ENCODE measurements at regions not wholly inside any gene's neighbourhood (a gene's known extent, or its start where the extent isn't known, plus 50 kb on each side); places are given as distances from the start of the nearest gene placed in this dataset.

- TF ChIP-seq ZNF555 (tag by site-specific recombination; conservative IDR thresholded peaks at IDR 0.05) (no peak), ZFP69B (tag by site-specific recombination; IDR thresholded peaks at IDR 0.05) (no peak), ZNF133 (tag by site-specific recombination; IDR thresholded peaks at IDR 0.05) (no peak), ZNF544 (tag by site-specific recombination; IDR thresholded peaks at IDR 0.05) (no peak), ZNF140 (tag by site-specific recombination; IDR thresholded peaks at IDR 0.05) (no peak)
- no peaks in the 10 kb centered on the region for H3K36me3 ChIP-seq (ENCODE audit: control insufficient read depth in 2 of 2, insufficient read depth in 1 of 2, low read length in 2 of 2)
- H3K4me1 ChIP-seq (ENCODE audit: control insufficient read depth, insufficient read depth, low read length): no peaks in the 10 kb centered on the region
- POLR2A ChIA-PET: no interaction called here
- no peak overlapping the region for H3K4me3 ChIP-seq (ENCODE audit: low read depth, low read length)
- CTCF ChIA-PET: interaction anchor here (0.6 to 1.1 kb wide), 2 partner anchors 628 to 857 kb away, joined by 4 to 5 read pairs; no protein-coding TSS in a partner anchor
- no peak overlapping the region for H3K27ac ChIP-seq (ENCODE audit: extremely low read depth, low read depth, low read length)
- H3K9me3 ChIP-seq (ENCODE audit: control insufficient read depth, insufficient read depth, low read depth, low read length): no peaks in the 10 kb centered on the region
Measured at GRCh38 chr13:39920613-39921012, 265.2 kb downstream of the COG6 start.

DNA sequence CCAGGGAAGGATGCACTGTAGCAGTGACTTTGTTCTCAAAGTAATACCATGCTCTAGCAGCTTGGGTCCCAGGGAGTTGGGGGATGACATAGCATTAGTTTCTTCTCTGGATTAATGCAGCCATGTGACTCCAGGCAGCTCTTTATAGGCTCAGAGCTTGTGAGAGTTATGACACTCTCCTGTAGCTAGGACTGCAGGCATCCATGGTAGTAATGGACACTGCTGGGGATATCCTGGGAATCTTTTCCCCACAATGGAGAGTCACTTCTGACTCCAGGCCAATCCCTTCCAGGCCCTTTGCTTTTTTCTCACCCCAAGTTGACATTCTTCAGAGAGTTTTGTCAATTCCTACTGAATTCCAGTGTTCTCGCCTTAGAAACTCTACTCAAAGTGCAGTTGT, 270.9 kb downstream of the COG6 start:
- POLR2A ChIA-PET: no interaction called here
- Histone ChIP-seq H3K4me1 (ENCODE audit: control insufficient read depth, insufficient read depth, low read length) (no peaks in the 10 kb centered on the region), H3K27ac (ENCODE audit: extremely low read depth, low read depth, low read length) (no peak overlapping the region), H3K4me3 (ENCODE audit: low read depth, low read length) (no peak overlapping the region), H3K36me3 (ENCODE audit: control insufficient read depth in 2 of 2, insufficient read depth in 1 of 2, low read length in 2 of 2) (no peaks in the 10 kb centered on the region), H3K9me3 (ENCODE audit: control insufficient read depth, insufficient read depth, low read depth, low read length) (no peaks in the 10 kb centered on the region)
- CTCF ChIA-PET: no interaction called here
- TF ChIP-seq ZNF335 (tag by site-specific recombination; conservative IDR thresholded peaks at IDR 0.05) (no peak), ZNF670 (tag by site-specific recombination; IDR thresholded peaks at IDR 0.05; ENCODE audit: low read depth) (no peak)

DNA sequence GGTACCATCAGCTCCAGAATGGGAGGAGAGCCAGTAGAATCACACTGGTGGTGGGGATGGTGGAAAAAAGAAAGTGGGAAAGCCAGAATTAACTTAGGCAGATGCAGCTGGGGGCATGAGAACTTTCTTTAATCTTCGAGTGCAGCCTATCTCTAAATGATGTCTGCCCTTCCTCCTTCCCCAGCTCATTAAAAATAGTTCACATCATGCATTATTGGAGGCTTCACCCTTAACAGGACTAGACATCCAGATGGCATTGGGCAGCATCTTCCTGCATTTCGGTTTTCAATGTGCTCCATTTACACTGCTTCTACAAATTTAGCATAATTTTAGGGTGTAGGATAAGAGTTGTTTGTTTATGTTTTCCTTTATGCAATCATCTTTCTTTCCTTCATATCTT, 272.8 kb downstream of the COG6 start:
- CTCF ChIA-PET: no interaction called here
- TF ChIP-seq ZNF561 (tag by site-specific recombination; IDR thresholded peaks at IDR 0.05; ENCODE audit: borderline replicate concordance): no peak
- no peak for TF ChIP-seq ZNF394 (tag by site-specific recombination; IDR thresholded peaks at IDR 0.05; ENCODE audit: borderline replicate concordance)
- no peak for TF ChIP-seq KLF9 (tag by site-specific recombination; IDR thresholded peaks at IDR 0.05; ENCODE audit: low read depth)
- TF ChIP-seq, protein P1, sequence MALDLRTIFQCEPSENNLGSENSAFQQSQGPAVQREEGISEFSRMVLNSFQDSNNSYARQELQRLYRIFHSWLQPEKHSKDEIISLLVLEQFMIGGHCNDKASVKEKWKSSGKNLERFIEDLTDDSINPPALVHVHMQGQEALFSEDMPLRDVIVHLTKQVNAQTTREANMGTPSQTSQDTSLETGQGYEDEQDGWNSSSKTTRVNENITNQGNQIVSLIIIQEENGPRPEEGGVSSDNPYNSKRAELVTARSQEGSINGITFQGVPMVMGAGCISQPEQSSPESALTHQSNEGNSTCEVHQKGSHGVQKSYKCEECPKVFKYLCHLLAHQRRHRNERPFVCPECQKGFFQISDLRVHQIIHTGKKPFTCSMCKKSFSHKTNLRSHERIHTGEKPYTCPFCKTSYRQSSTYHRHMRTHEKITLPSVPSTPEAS (tag by site-specific recombination; IDR thresholded peaks at IDR 0.05): no peak
- no peak for TF ChIP-seq ZNF157 (tag by site-specific recombination; IDR thresholded peaks at IDR 0.05)
- TF ChIP-seq HOXA7 (CRISPR knock-in tag; IDR thresholded peaks at IDR 0.05; ENCODE audit: borderline replicate concordance): no peak
- TF ChIP-seq, protein P2, sequence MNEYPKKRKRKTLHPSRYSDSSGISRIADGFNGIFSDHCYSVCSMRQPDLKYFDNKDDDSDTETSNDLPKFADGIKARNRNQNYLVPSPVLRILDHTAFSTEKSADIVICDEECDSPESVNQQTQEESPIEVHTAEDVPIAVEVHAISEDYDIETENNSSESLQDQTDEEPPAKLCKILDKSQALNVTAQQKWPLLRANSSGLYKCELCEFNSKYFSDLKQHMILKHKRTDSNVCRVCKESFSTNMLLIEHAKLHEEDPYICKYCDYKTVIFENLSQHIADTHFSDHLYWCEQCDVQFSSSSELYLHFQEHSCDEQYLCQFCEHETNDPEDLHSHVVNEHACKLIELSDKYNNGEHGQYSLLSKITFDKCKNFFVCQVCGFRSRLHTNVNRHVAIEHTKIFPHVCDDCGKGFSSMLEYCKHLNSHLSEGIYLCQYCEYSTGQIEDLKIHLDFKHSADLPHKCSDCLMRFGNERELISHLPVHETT (tag by site-specific recombination; IDR thresholded peaks at IDR 0.05): no peak
- TF ChIP-seq ZNF473 (tag by site-specific recombination; IDR thresholded peaks at IDR 0.05): no peak
- TF ChIP-seq ZBTB1 (tag by site-specific recombination; IDR thresholded peaks at IDR 0.05): no peak
- no peak for TF ChIP-seq ZNF624 (tag by site-specific recombination; IDR thresholded peaks at IDR 0.05)
- no peaks in the 10 kb centered on the region for H3K36me3 ChIP-seq (ENCODE audit: control insufficient read depth in 2 of 2, insufficient read depth in 1 of 2, low read length in 2 of 2)
- POLR2A ChIA-PET: no interaction called here
- no peaks in the 10 kb centered on the region for H3K9me3 ChIP-seq (ENCODE audit: control insufficient read depth, insufficient read depth, low read depth, low read length)
- no peaks in the 10 kb centered on the region for H3K4me1 ChIP-seq (ENCODE audit: control insufficient read depth, insufficient read depth, low read length)
- H3K4me3 ChIP-seq (ENCODE audit: low read depth, low read length): no peak overlapping the region
- no peak overlapping the region for H3K27ac ChIP-seq (ENCODE audit: extremely low read depth, low read depth, low read length)

DNA sequence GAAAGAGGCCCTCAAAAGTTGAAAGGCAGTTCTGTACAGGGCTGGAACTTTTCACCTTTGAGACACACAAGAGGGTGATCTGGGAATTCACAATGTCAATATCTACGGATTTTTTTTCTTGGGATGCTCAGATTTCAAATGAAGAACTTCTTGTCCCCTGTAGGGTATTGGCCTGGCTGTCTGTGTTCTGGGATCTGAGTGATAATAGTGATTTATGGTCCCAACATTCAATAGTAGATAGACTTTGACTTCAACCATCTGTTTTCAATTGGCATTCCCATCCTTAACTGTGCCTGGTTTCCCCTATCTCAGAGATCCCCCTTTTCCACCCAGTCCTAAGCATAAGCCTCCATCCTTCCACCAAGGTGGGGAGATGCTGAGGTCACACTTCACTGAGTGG, 274.1 kb downstream of the COG6 start:
- Histone ChIP-seq H3K27ac (ENCODE audit: extremely low read depth, low read depth, low read length) (no peak overlapping the region), H3K36me3 (ENCODE audit: control insufficient read depth in 2 of 2, insufficient read depth in 1 of 2, low read length in 2 of 2) (no peaks in the 10 kb centered on the region), H3K4me1 (ENCODE audit: control insufficient read depth, insufficient read depth, low read length) (no peaks in the 10 kb centered on the region), H3K9me3 (ENCODE audit: control insufficient read depth, insufficient read depth, low read depth, low read length) (no peaks in the 10 kb centered on the region), H3K4me3 (ENCODE audit: low read depth, low read length) (no peak overlapping the region)
- ChIA-PET CTCF (interaction anchor here (0.7 kb wide), 1 partner anchor 140 kb away, joined by 4 read pairs; no protein-coding TSS in a partner anchor), POLR2A (no interaction called here)
- TF ChIP-seq ZNF324 (tag by site-specific recombination; IDR thresholded peaks at IDR 0.05): no peak
- no peak for TF ChIP-seq ZXDB (tag by site-specific recombination; IDR thresholded peaks at IDR 0.05)
- TF ChIP-seq CTCF (tag by site-specific recombination; IDR thresholded peaks at IDR 0.05): no peak
- no peak for TF ChIP-seq SP2 (tag by site-specific recombination; IDR thresholded peaks at IDR 0.05)
- TF ChIP-seq ZBTB11 (tag by site-specific recombination; conservative IDR thresholded peaks at IDR 0.05; ENCODE audit: low read depth): no peak
- TF ChIP-seq MZF1 (tag by site-specific recombination; IDR thresholded peaks at IDR 0.05; ENCODE audit: borderline replicate concordance): no peak
